Spleen (tissue), 7 donors: ENCODE measurements at regions not wholly inside any gene's neighbourhood (a gene's known extent, or its start where the extent isn't known, plus 50 kb on each side); places are given as distances from the start of the nearest gene placed in this dataset.

ENCODE experiments used
- POLR2AphosphoS5 ChIP-seq, 3 donors: sonication (generic); formaldehyde crosslinking; IDR thresholded peaks; one replicate each; pipeline ENCODE4 v1.5.1; 2017; ENCODE audit warnings: antibody characterized with exemption in 3 of 3
- TF ChIP-seq, protein P1 (sequence below), 11 experiments: fragments of 200-600 bp in 7 of 11; fragments of 450-650 bp in 4 of 11; sonication (generic) in 4 of 11; IDR thresholded peaks in 8 of 11; conservative IDR thresholded peaks in 3 of 11; 1 replicate in 7 of 11; 2 replicates in 4 of 11; pipeline versions ENCODE4 v1.4.0 to v1.8.0; 2016 to 2021; ENCODE audit warnings: antibody characterized with exemption in 11 of 11, inconsistent platforms in 4 of 11, mild to moderate bottlenecking in 1 of 11
- donor health status: DM: no; HTN: no; CAD: no; lungs with moderate emphysema.
- donor health status: DM: no; HTN: no; CAD: no.
- donor health status: DM: no; HTN: no; CAD: no.

DNA sequence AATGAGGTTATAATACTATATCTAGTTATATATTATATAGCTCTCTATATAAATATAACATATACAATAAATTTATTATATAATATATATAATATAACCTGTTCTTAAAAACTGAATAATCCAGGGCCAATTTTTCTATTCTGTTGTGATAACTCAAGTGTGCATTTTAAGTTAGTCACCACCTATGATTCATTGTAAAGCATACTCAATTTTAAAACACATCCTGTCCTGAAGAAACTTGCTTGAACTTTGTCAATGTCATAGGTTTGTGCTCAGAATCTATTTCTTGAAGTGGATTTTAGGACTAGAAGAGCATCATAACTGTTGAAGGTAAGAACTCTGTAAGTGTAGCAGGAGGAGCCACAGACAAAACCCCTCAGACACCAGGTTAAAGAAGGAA lies 1209.8 kb downstream of the REEP3 start:
- no peak for TF ChIP-seq POLR2AphosphoS5 (IDR thresholded peaks at IDR 0.05)
- TF ChIP-seq, protein P1, sequence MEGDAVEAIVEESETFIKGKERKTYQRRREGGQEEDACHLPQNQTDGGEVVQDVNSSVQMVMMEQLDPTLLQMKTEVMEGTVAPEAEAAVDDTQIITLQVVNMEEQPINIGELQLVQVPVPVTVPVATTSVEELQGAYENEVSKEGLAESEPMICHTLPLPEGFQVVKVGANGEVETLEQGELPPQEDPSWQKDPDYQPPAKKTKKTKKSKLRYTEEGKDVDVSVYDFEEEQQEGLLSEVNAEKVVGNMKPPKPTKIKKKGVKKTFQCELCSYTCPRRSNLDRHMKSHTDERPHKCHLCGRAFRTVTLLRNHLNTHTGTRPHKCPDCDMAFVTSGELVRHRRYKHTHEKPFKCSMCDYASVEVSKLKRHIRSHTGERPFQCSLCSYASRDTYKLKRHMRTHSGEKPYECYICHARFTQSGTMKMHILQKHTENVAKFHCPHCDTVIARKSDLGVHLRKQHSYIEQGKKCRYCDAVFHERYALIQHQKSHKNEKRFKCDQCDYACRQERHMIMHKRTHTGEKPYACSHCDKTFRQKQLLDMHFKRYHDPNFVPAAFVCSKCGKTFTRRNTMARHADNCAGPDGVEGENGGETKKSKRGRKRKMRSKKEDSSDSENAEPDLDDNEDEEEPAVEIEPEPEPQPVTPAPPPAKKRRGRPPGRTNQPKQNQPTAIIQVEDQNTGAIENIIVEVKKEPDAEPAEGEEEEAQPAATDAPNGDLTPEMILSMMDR (IDR thresholded peaks at IDR 0.05 in 8 of 11, conservative IDR thresholded peaks at IDR 0.05 in 3 of 11), result no peak
